OCI-LY3 (cell line): ENCODE measurements at regions not wholly inside any gene's neighbourhood (a gene's known extent, or its start where the extent isn't known, plus 50 kb on each side); places are given as distances from the start of the nearest gene placed in this dataset.

ENCODE experiments used
- CTCF ChIP-seq: fragments of 200-600, 300-600 bp; sonication (generic); IDR thresholded peaks from 2 replicates; pipeline ENCODE4 v1.5.1; 2014; ENCODE audit warnings: antibody characterized with exemption, low read length, low read depth
- EZH2phosphoT487 ChIP-seq: fragments of 200-600 bp; shearing (Covaris generic); IDR thresholded peaks from 2 replicates; pipeline ENCODE4 v1.6.1; 2018; ENCODE audit warnings: antibody characterized with exemption, mixed run types, low read depth

- TF ChIP-seq CTCF = no peak
- TF ChIP-seq EZH2phosphoT487 = no peak
Observed at GRCh38 chr15:60214201-60214600, 183.6 kb downstream of the ANXA2 start.
